ENCODE measurements at regions not wholly inside any gene's neighbourhood (a gene's known extent, or its start where the extent isn't known, plus 50 kb on each side); places are given as distances from the start of the nearest gene placed in this dataset.

DNA sequence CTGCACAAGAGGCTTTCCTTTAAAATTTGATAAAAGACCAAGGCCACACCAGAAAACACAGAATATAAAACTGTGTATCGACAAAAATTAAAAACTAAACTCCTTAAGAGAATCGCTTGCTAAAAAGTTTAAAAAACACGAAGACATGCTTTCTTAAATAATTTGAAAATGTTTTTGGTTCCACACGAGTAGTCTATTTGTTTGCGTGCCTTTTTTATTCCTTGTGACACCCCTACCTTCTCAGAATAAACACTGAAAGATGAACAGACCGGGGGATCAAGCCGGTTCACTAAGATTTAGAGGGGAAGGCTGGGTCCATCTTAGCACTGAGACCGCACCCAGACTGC lies 256.4 kb upstream of the STARD13 start:
- ATAC-seq (peak; percentile 32; the same call in 1 of the 2 replicates), DNase-seq (ENCODE audit: low read depth, low spot score) (no peak)
- intact Hi-C loops (cut with micrococcal nuclease; ENCODE audit: unreplicated experiment) (loop anchor here (5.0 kb wide), 1 partner anchor 315 kb away; no protein-coding TSS in a partner anchor), in situ Hi-C loops (cut with HindIII; ENCODE audit: low pct_unique_long_range_greater_than_20kb, low sequenced_read_pairs) (no loop called here)
- Histone ChIP-seq H3K36me3 (ENCODE audit: control insufficient read depth, insufficient read depth, low read length) (no peaks in the 10 kb centered on the region), H3K27ac (ENCODE audit: low read length) (peak overlapping the region; percentile 98), H3K9me3 (ENCODE audit: control insufficient read depth, insufficient read depth, low read depth, low read length) (no peaks in the 10 kb centered on the region), H3K27me3 (ENCODE audit: control insufficient read depth, insufficient read depth, low read length) (no peaks in the 10 kb centered on the region), H3K4me1 (ENCODE audit: control insufficient read depth, insufficient read depth, low read length) (peaks cover 11% of the 10 kb centered on the region), H3K4me3 (ENCODE audit: low read depth in 2 of 2, low read length in 2 of 2) (peak overlapping the region; percentile 67 to 78)
- ChIA-PET POLR2A (no interaction called here), CTCF (no interaction called here)
- TF ChIP-seq TCF7L2 (IDR thresholded peaks at IDR 0.05; ENCODE audit: low read depth, low read length), result no peak
- TF ChIP-seq POLR2AphosphoS5 (IDR thresholded peaks at IDR 0.05; ENCODE audit: low read depth, low read length), result no peak
- TF ChIP-seq, protein P1, sequence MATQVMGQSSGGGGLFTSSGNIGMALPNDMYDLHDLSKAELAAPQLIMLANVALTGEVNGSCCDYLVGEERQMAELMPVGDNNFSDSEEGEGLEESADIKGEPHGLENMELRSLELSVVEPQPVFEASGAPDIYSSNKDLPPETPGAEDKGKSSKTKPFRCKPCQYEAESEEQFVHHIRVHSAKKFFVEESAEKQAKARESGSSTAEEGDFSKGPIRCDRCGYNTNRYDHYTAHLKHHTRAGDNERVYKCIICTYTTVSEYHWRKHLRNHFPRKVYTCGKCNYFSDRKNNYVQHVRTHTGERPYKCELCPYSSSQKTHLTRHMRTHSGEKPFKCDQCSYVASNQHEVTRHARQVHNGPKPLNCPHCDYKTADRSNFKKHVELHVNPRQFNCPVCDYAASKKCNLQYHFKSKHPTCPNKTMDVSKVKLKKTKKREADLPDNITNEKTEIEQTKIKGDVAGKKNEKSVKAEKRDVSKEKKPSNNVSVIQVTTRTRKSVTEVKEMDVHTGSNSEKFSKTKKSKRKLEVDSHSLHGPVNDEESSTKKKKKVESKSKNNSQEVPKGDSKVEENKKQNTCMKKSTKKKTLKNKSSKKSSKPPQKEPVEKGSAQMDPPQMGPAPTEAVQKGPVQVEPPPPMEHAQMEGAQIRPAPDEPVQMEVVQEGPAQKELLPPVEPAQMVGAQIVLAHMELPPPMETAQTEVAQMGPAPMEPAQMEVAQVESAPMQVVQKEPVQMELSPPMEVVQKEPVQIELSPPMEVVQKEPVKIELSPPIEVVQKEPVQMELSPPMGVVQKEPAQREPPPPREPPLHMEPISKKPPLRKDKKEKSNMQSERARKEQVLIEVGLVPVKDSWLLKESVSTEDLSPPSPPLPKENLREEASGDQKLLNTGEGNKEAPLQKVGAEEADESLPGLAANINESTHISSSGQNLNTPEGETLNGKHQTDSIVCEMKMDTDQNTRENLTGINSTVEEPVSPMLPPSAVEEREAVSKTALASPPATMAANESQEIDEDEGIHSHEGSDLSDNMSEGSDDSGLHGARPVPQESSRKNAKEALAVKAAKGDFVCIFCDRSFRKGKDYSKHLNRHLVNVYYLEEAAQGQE (IDR thresholded peaks at IDR 0.05; ENCODE audit: insufficient read depth in 1 of 2, low read depth in 2 of 2, low read length in 1 of 2), result no peak
- TF ChIP-seq, protein P2, sequence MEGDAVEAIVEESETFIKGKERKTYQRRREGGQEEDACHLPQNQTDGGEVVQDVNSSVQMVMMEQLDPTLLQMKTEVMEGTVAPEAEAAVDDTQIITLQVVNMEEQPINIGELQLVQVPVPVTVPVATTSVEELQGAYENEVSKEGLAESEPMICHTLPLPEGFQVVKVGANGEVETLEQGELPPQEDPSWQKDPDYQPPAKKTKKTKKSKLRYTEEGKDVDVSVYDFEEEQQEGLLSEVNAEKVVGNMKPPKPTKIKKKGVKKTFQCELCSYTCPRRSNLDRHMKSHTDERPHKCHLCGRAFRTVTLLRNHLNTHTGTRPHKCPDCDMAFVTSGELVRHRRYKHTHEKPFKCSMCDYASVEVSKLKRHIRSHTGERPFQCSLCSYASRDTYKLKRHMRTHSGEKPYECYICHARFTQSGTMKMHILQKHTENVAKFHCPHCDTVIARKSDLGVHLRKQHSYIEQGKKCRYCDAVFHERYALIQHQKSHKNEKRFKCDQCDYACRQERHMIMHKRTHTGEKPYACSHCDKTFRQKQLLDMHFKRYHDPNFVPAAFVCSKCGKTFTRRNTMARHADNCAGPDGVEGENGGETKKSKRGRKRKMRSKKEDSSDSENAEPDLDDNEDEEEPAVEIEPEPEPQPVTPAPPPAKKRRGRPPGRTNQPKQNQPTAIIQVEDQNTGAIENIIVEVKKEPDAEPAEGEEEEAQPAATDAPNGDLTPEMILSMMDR (IDR thresholded peaks at IDR 0.05), result no peak
- no peak for TF ChIP-seq SIN3A (IDR thresholded peaks at IDR 0.05; ENCODE audit: borderline replicate concordance, insufficient read depth, low read depth, low read length)
- TSS peak; percentile 96 for BruUV-seq (replicated peaks)

DNA sequence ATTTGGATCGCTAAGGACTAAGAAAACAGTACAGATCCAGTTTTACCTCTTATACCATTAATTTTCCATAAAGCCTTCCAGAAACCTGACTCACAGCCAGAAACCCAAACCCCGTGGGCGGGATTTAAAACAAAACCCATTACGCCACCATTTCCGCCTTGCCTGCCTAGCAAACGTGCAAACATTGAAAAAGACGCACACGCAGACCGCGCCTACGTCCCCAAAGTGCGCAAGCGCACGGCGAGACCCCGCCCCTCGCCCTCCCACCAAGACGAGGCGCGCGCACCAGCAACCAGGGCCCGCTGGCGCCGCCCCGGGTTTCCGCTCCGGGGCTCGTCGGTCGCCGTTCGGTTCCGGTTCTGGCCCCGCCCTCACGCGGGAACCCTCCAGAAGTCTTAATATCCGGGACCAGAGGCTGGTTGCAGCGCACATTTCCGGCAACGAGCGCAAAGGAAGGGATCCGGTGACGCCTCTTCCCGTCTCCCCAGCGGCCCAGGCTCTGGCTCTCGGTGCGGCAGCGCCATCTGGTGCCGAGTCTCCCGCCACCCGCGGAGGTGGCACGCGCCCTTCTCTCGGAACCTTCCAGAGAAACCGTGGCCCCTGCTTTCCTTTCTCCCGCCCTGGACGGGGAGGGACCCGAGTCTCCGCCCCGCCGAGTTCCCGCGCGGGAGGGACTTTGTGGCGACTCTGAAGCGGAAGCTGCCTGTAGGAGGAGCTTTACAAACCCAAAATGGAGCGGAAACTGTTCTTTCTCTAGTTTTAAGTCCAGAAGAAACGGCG lies 256.9 kb upstream of the STARD13 start:
- H3K27me3 ChIP-seq (ENCODE audit: control insufficient read depth, insufficient read depth, low read length), result no peaks in the 10 kb centered on the region
- intact Hi-C loops (cut with micrococcal nuclease; ENCODE audit: unreplicated experiment) (loop anchor here (5.0 kb wide), 1 partner anchor 315 kb away; no protein-coding TSS in a partner anchor), in situ Hi-C loops (cut with HindIII; ENCODE audit: low pct_unique_long_range_greater_than_20kb, low sequenced_read_pairs) (no loop called here)
- H3K4me1 ChIP-seq (ENCODE audit: control insufficient read depth, insufficient read depth, low read length), result peaks cover 11% of the 10 kb centered on the region
- H3K27ac ChIP-seq (ENCODE audit: low read length), result peak overlapping the region; percentile 100
- TF ChIP-seq POLR2AphosphoS5 (IDR thresholded peaks at IDR 0.05; ENCODE audit: low read depth, low read length), result peak; percentile 52
- TF ChIP-seq, protein P1 (IDR thresholded peaks at IDR 0.05; ENCODE audit: insufficient read depth in 1 of 2, low read depth in 2 of 2, low read length in 1 of 2), result no peak
- TF ChIP-seq, protein P2 (IDR thresholded peaks at IDR 0.05), result peak; percentile 89
- ChIA-PET POLR2A (interaction anchor here (0.6 kb wide), 1 partner anchor 187 kb away, joined by 3 read pairs; no protein-coding TSS in a partner anchor), CTCF (interaction anchor here (0.6 kb wide), 1 partner anchor 859 kb away, joined by 3 read pairs; no protein-coding TSS in a partner anchor)
- H3K9me3 ChIP-seq (ENCODE audit: control insufficient read depth, insufficient read depth, low read depth, low read length), result no peaks in the 10 kb centered on the region
- no TSS peak for BruUV-seq (replicated peaks)
- DNase-seq (ENCODE audit: low read depth, low spot score) (peak; percentile 82), ATAC-seq (peak; percentile 96)
- H3K36me3 ChIP-seq (ENCODE audit: control insufficient read depth, insufficient read depth, low read length), result no peaks in the 10 kb centered on the region
- peak overlapping the region; percentile 67 to 78 for H3K4me3 ChIP-seq (ENCODE audit: low read depth in 2 of 2, low read length in 2 of 2)

Data from Panc1 (cell line).